Fibroblast of lung (primary cell): ENCODE measurements at regions not wholly inside any gene's neighbourhood (a gene's known extent, or its start where the extent isn't known, plus 50 kb on each side); places are given as distances from the start of the nearest gene placed in this dataset.
A peak's percentile ranks its signal among the peaks of the same experiment; 100 is the strongest.

Source experiments
- DNase-seq, 2 donors: peaks; one replicate each; pipeline versions ENCODE4 v3.0.0 to v3.0.0-alpha.2; 2010; ENCODE audit warnings: low read depth in 2 of 2
- H2AFZ ChIP-seq: 2 replicates; pipeline ENCODE4 v1.5.1; 2012; ENCODE audit warnings: low read length, control low read depth, inconsistent platforms
- H3K27ac ChIP-seq: 2 replicates; pipeline ENCODE4 v1.5.1; 2011; ENCODE audit warnings: low read length, control low read depth; ENCODE audit not compliant: insufficient read depth
- H3K27me3 ChIP-seq: 2 replicates; pipeline ENCODE4 v1.5.1; 2011; ENCODE audit warnings: mild to moderate bottlenecking, low read length; ENCODE audit not compliant: control insufficient read depth, insufficient read depth
- H3K36me3 ChIP-seq: 2 replicates; pipeline ENCODE4 v1.5.1; 2011; ENCODE audit warnings: low read length; ENCODE audit not compliant: control insufficient read depth, insufficient read depth
- H3K4me1 ChIP-seq: 2 replicates; pipeline ENCODE4 v1.5.1; 2011; ENCODE audit warnings: low read length; ENCODE audit not compliant: control insufficient read depth, insufficient read depth; ENCODE audit errors: extremely low read depth
- H3K4me2 ChIP-seq: 2 replicates; pipeline ENCODE4 v1.5.1; 2011; ENCODE audit warnings: low read length, control low read depth; ENCODE audit not compliant: insufficient read depth; ENCODE audit errors: extremely low read depth
- H3K4me3 ChIP-seq, 4 experiments: fragments of 200-600 bp in 1 of 4; sonication (generic) in 1 of 4; replicated peaks in 1 of 4; 2 replicates each; pipeline ENCODE4 v1.5.1; 2011 to 2016; ENCODE audit warnings: low read length in 4 of 4, low read depth in 3 of 4, mild to moderate bottlenecking in 3 of 4, control low read depth in 2 of 4, inconsistent platforms in 1 of 4, mixed read lengths in 1 of 4; ENCODE audit not compliant: insufficient read depth in 1 of 4; ENCODE audit errors: control extremely low read depth in 1 of 4
- H3K79me2 ChIP-seq: 2 replicates; pipeline ENCODE4 v1.5.1; 2012; ENCODE audit warnings: mild to moderate bottlenecking, low read length, inconsistent platforms; ENCODE audit not compliant: control insufficient read depth, insufficient read depth
- H3K9ac ChIP-seq: 2 replicates; pipeline ENCODE4 v1.5.1; 2011; ENCODE audit warnings: mild to moderate bottlenecking, low read length, control low read depth; ENCODE audit not compliant: insufficient read depth
- H3K9me3 ChIP-seq: 2 replicates; pipeline ENCODE4 v1.5.1; 2012; ENCODE audit warnings: low read depth, low read length; ENCODE audit not compliant: control insufficient read depth, insufficient read depth
- H4K20me1 ChIP-seq: 2 replicates; pipeline ENCODE4 v1.5.1; 2011; ENCODE audit warnings: low read length; ENCODE audit not compliant: control insufficient read depth, insufficient read depth; ENCODE audit errors: extremely low read depth
- CTCF ChIP-seq, 2 donors: IDR thresholded peaks in 1 of 2; conservative IDR thresholded peaks in 1 of 2; 1 replicate in 1 of 2; 2 replicates in 1 of 2; pipeline ENCODE4 v1.5.1; 2011 to 2012; ENCODE audit warnings: low read length in 2 of 2, control low read depth in 1 of 2, inconsistent platforms in 1 of 2, low read depth in 1 of 2, mild to moderate bottlenecking in 1 of 2
- EZH2 ChIP-seq: IDR thresholded peaks from 2 replicates; pipeline ENCODE4 v1.5.1; 2012; ENCODE audit warnings: low read length, control low read depth, mild to moderate bottlenecking; ENCODE audit errors: missing control alignments

- Histone ChIP-seq H3K9me3 (no peaks in the 10 kb centered on the region), H3K27ac (no peak overlapping the region), H3K4me2 (no peak overlapping the region), H3K4me3 (no peak overlapping the region), H3K79me2 (no peaks in the 10 kb centered on the region), H3K9ac (no peak overlapping the region), H3K36me3 (no peaks in the 10 kb centered on the region), H4K20me1 (no peaks in the 10 kb centered on the region), H3K27me3 (no peaks in the 10 kb centered on the region), H3K4me1 (no peaks in the 10 kb centered on the region), H2AFZ (no peak overlapping the region)
- DNase-seq = no peak
- TF ChIP-seq EZH2 (no peak), CTCF (conservative IDR thresholded peaks at IDR 0.05 in 1 of 2, IDR thresholded peaks at IDR 0.05 in 1 of 2; ENCODE audit: low read depth in 1 of 2, low read length in 2 of 2) (no peak)
Observed at GRCh38 chr2:6008186-6008585, 316.0 kb downstream of the SOX11 start.

- H3K36me3 ChIP-seq = no peaks in the 10 kb centered on the region
- H3K27me3 ChIP-seq = no peaks in the 10 kb centered on the region
- no peaks in the 10 kb centered on the region for H4K20me1 ChIP-seq
- TF ChIP-seq CTCF (conservative IDR thresholded peaks at IDR 0.05 in 1 of 2, IDR thresholded peaks at IDR 0.05 in 1 of 2; ENCODE audit: low read depth in 1 of 2, low read length in 2 of 2) = no peak
- no peak overlapping the region for H2AFZ ChIP-seq
- no peak overlapping the region for H3K9ac ChIP-seq
- H3K9me3 ChIP-seq = no peaks in the 10 kb centered on the region
- H3K4me1 ChIP-seq = no peaks in the 10 kb centered on the region
- H3K4me2 ChIP-seq = no peak overlapping the region
- H3K27ac ChIP-seq = no peak overlapping the region
- H3K79me2 ChIP-seq = no peaks in the 10 kb centered on the region
- DNase-seq = peak; percentile 1 to 12
- H3K4me3 ChIP-seq = no peak overlapping the region
Observed at GRCh38 chr2:6008726-6009125, 316.5 kb downstream of the SOX11 start.

GRCh38 chr2:6010163-6010562 is 318.0 kb downstream of the SOX11 start:
- Histone ChIP-seq H3K36me3 (no peaks in the 10 kb centered on the region), H3K4me3 (no peak overlapping the region), H4K20me1 (no peaks in the 10 kb centered on the region), H3K27ac (no peak overlapping the region), H2AFZ (no peak overlapping the region), H3K4me1 (no peaks in the 10 kb centered on the region), H3K27me3 (no peaks in the 10 kb centered on the region), H3K9me3 (no peaks in the 10 kb centered on the region), H3K4me2 (no peak overlapping the region), H3K9ac (no peak overlapping the region), H3K79me2 (no peaks in the 10 kb centered on the region)
- DNase-seq = no peak
- TF ChIP-seq CTCF (conservative IDR thresholded peaks at IDR 0.05 in 1 of 2, IDR thresholded peaks at IDR 0.05 in 1 of 2; ENCODE audit: low read depth in 1 of 2, low read length in 2 of 2) (no peak), EZH2 (no peak)
